ENCODE measurements at regions not wholly inside any gene's neighbourhood (a gene's known extent, or its start where the extent isn't known, plus 50 kb on each side); places are given as distances from the start of the nearest gene placed in this dataset.

GRCh38 chr7:34539003-34539402 lies 119.0 kb upstream of the NPSR1 start:
- CTCF ChIA-PET: no interaction called here
- TF ChIP-seq PREB (CRISPR knock-in tag; IDR thresholded peaks at IDR 0.05; ENCODE audit: borderline replicate concordance) (no peak), TEAD4 (CRISPR knock-in tag; IDR thresholded peaks at IDR 0.05) (no peak), ZNF317 (CRISPR knock-in tag; IDR thresholded peaks at IDR 0.05; ENCODE audit: borderline replicate concordance, low read depth) (peak; percentile 82; the same call in 1 of the 2 replicates), CBFB (CRISPR knock-in tag; IDR thresholded peaks at IDR 0.05; ENCODE audit: low read depth) (no peak), TCF7 (CRISPR knock-in tag; IDR thresholded peaks at IDR 0.05; ENCODE audit: low read depth) (no peak), JAZF1 (CRISPR knock-in tag; IDR thresholded peaks at IDR 0.05) (no peak)
- Mint-ChIP-seq H3K27me3 (ENCODE audit: low read depth) (no peaks in the 10 kb centered on the region), H3K4me1 (no peaks in the 10 kb centered on the region), H3K9me3 (peaks cover 37% of the 10 kb centered on the region), H3K27ac (no peak overlapping the region), H3K4me3 (no peak overlapping the region), H3K36me3 (peaks cover 16% of the 10 kb centered on the region)
- POLR2A ChIA-PET: no interaction called here
- ATAC-seq (no peak), DNase-seq (ENCODE audit: low spot score) (no peak)

- CTCF ChIA-PET: no interaction called here
- POLR2A ChIA-PET: no interaction called here
- no peak overlapping the region for H3K4me3 Mint-ChIP-seq
Measured at GRCh38 chr7:34544621-34545020, 113.4 kb upstream of the NPSR1 start.

GRCh38 chr7:34550996-34551395 lies 107.0 kb upstream of the NPSR1 start:
- Mint-ChIP-seq H3K9me3 (peaks cover 36% of the 10 kb centered on the region), H3K4me3 (no peak overlapping the region), H3K27ac (no peak overlapping the region), H3K27me3 (ENCODE audit: low read depth) (no peaks in the 10 kb centered on the region), H3K36me3 (peaks cover 17% of the 10 kb centered on the region), H3K4me1 (peaks cover 3% of the 10 kb centered on the region; the same call in 1 of the 2 replicates)
- DNase-seq (ENCODE audit: low spot score) (no peak), ATAC-seq (no peak)
- POLR2A ChIA-PET: no interaction called here
- CTCF ChIA-PET: no interaction called here
- TF ChIP-seq, protein P1, sequence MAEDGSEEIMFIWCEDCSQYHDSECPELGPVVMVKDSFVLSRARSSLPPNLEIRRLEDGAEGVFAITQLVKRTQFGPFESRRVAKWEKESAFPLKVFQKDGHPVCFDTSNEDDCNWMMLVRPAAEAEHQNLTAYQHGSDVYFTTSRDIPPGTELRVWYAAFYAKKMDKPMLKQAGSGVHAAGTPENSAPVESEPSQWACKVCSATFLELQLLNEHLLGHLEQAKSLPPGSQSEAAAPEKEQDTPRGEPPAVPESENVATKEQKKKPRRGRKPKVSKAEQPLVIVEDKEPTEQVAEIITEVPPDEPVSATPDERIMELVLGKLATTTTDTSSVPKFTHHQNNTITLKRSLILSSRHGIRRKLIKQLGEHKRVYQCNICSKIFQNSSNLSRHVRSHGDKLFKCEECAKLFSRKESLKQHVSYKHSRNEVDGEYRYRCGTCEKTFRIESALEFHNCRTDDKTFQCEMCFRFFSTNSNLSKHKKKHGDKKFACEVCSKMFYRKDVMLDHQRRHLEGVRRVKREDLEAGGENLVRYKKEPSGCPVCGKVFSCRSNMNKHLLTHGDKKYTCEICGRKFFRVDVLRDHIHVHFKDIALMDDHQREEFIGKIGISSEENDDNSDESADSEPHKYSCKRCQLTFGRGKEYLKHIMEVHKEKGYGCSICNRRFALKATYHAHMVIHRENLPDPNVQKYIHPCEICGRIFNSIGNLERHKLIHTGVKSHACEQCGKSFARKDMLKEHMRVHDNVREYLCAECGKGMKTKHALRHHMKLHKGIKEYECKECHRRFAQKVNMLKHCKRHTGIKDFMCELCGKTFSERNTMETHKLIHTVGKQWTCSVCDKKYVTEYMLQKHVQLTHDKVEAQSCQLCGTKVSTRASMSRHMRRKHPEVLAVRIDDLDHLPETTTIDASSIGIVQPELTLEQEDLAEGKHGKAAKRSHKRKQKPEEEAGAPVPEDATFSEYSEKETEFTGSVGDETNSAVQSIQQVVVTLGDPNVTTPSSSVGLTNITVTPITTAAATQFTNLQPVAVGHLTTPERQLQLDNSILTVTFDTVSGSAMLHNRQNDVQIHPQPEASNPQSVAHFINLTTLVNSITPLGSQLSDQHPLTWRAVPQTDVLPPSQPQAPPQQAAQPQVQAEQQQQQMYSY (CRISPR knock-in tag; IDR thresholded peaks at IDR 0.05): no peak
- no peak for TF ChIP-seq NFYB (CRISPR knock-in tag; conservative IDR thresholded peaks at IDR 0.05; ENCODE audit: low read depth)

More at GRCh38 chr7:34544621-34545020, 113.4 kb upstream of the NPSR1 start:
- no peak overlapping the region for H3K27ac Mint-ChIP-seq
- no peaks in the 10 kb centered on the region for H3K27me3 Mint-ChIP-seq (ENCODE audit: low read depth)
- peaks cover 12% of the 10 kb centered on the region for H3K36me3 Mint-ChIP-seq
- TF ChIP-seq, protein P2, sequence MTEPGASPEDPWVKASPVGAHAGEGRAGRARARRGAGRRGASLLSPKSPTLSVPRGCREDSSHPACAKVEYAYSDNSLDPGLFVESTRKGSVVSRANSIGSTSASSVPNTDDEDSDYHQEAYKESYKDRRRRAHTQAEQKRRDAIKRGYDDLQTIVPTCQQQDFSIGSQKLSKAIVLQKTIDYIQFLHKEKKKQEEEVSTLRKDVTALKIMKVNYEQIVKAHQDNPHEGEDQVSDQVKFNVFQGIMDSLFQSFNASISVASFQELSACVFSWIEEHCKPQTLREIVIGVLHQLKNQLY (CRISPR knock-in tag; IDR thresholded peaks at IDR 0.05): no peak
- TF ChIP-seq ZNF425 (CRISPR knock-in tag; conservative IDR thresholded peaks at IDR 0.05): no peak
- TF ChIP-seq E2F4 (CRISPR knock-in tag; IDR thresholded peaks at IDR 0.05; ENCODE audit: borderline replicate concordance, low read depth): no peak
- TF ChIP-seq CREB1 (CRISPR knock-in tag; IDR thresholded peaks at IDR 0.05): no peak
- TF ChIP-seq PREB (CRISPR knock-in tag; IDR thresholded peaks at IDR 0.05; ENCODE audit: borderline replicate concordance): no peak
- peaks cover 25% of the 10 kb centered on the region for H3K9me3 Mint-ChIP-seq
- DNase-seq (ENCODE audit: low spot score) (no peak), ATAC-seq (no peak)
- H3K4me1 Mint-ChIP-seq: no peaks in the 10 kb centered on the region
